ENCODE measurements at regions not wholly inside any gene's neighbourhood (a gene's known extent, or its start where the extent isn't known, plus 50 kb on each side); places are given as distances from the start of the nearest gene placed in this dataset.

GRCh38 chr10:120162471-120162870, 269.9 kb downstream of the SEC23IP start:
- WGBS, 2 donors (ENCODE audit: low coverage in 1 of 2), result 84 to 90% methylated on average over 2 to 4 of the region's 4 CpGs
- Histone ChIP-seq H3K9me3 (no peaks in the 10 kb centered on the region), H3K27me3 (no peaks in the 10 kb centered on the region), H3K27ac (no peak overlapping the region), H3K4me3 (no peak overlapping the region), H3K36me3 (no peaks in the 10 kb centered on the region), H3K4me1 (no peaks in the 10 kb centered on the region)
- in situ Hi-C loops (cut with MboI; ENCODE audit: low pct_ligation_motif_present in 1 of 4, low pct_unique_long_range_greater_than_20kb in 1 of 4, low sequenced_read_pairs in 3 of 4) (no loop called here), intact Hi-C loops (cut with DNase I; ENCODE audit: low total_unique reads) (no loop called here)
- DNase-seq, result no peak
- no peak for TF ChIP-seq CTCF (IDR thresholded peaks at IDR 0.05)
- no peak for TF ChIP-seq POLR2A (IDR thresholded peaks at IDR 0.05)
- no peak for TF ChIP-seq EP300 (IDR thresholded peaks at IDR 0.05; ENCODE audit: low read depth)
- TF ChIP-seq POLR2AphosphoS5 (IDR thresholded peaks at IDR 0.05), result no peak

- no peaks in the 10 kb centered on the region for H3K36me3 ChIP-seq
- H3K4me1 ChIP-seq, result no peaks in the 10 kb centered on the region
- no peak overlapping the region for H3K27ac ChIP-seq
- WGBS, 2 donors (ENCODE audit: low coverage in 1 of 2), result 39 to 69% methylated on average over 3 to 4 of the region's 4 CpGs
- in situ Hi-C loops (cut with MboI; ENCODE audit: low pct_ligation_motif_present in 1 of 4, low pct_unique_long_range_greater_than_20kb in 1 of 4, low sequenced_read_pairs in 3 of 4), result no loop called here
- intact Hi-C loops (cut with DNase I; ENCODE audit: low total_unique reads), result no loop called here
- no peak for DNase-seq
- H3K27me3 ChIP-seq, result no peaks in the 10 kb centered on the region
- no peak for TF ChIP-seq POLR2A (IDR thresholded peaks at IDR 0.05)
- TF ChIP-seq CTCF (IDR thresholded peaks at IDR 0.05), result no peak
- TF ChIP-seq POLR2AphosphoS5 (IDR thresholded peaks at IDR 0.05), result no peak
- TF ChIP-seq EP300 (IDR thresholded peaks at IDR 0.05; ENCODE audit: low read depth), result no peak
- no peak overlapping the region for H3K4me3 ChIP-seq
- no peaks in the 10 kb centered on the region for H3K9me3 ChIP-seq
These were observed 279.8 kb downstream of the SEC23IP start for GRCh38 chr10:120172356-120172755.

- TF ChIP-seq POLR2AphosphoS5 (IDR thresholded peaks at IDR 0.05), result no peak
- TF ChIP-seq EP300 (IDR thresholded peaks at IDR 0.05; ENCODE audit: low read depth), result no peak
- no peak for TF ChIP-seq CTCF (IDR thresholded peaks at IDR 0.05)
- TF ChIP-seq POLR2A (IDR thresholded peaks at IDR 0.05), result no peak
- Histone ChIP-seq H3K27me3 (no peaks in the 10 kb centered on the region), H3K4me1 (no peaks in the 10 kb centered on the region), H3K36me3 (no peaks in the 10 kb centered on the region), H3K27ac (no peak overlapping the region), H3K4me3 (no peak overlapping the region), H3K9me3 (no peaks in the 10 kb centered on the region)
- intact Hi-C loops (cut with DNase I; ENCODE audit: low total_unique reads), result no loop called here
- WGBS, 2 donors (ENCODE audit: low coverage in 1 of 2), result 44 to 68% methylated on average over 1 of the region's 1 CpG
- in situ Hi-C loops (cut with MboI; ENCODE audit: low pct_ligation_motif_present in 1 of 4, low pct_unique_long_range_greater_than_20kb in 1 of 4, low sequenced_read_pairs in 3 of 4), result no loop called here
- DNase-seq, result no peak
These were observed 282.0 kb downstream of the SEC23IP start for GRCh38 chr10:120174491-120174890.

GRCh38 chr10:120177330-120177729, 279.7 kb upstream of the PLPP4 start:
- whole genome bisulfite sequencing, 2 donors (ENCODE audit: low coverage in 1 of 2), result 79 to 82% methylated on average over 7 to 10 of the region's 10 CpGs
- intact Hi-C loops (cut with DNase I; ENCODE audit: low total_unique reads), result no loop called here
- H3K27me3 ChIP-seq, result no peaks in the 10 kb centered on the region
- no peaks in the 10 kb centered on the region for H3K36me3 ChIP-seq
- no peak for DNase-seq
- in situ Hi-C loops (cut with MboI; ENCODE audit: low pct_ligation_motif_present in 1 of 4, low pct_unique_long_range_greater_than_20kb in 1 of 4, low sequenced_read_pairs in 3 of 4), result no loop called here
- H3K4me1 ChIP-seq, result no peaks in the 10 kb centered on the region
- H3K4me3 ChIP-seq, result no peak overlapping the region
- no peak overlapping the region for H3K27ac ChIP-seq
- H3K9me3 ChIP-seq, result no peaks in the 10 kb centered on the region
- TF ChIP-seq POLR2AphosphoS5 (IDR thresholded peaks at IDR 0.05) (no peak), EP300 (IDR thresholded peaks at IDR 0.05; ENCODE audit: low read depth) (no peak), CTCF (IDR thresholded peaks at IDR 0.05) (no peak), POLR2A (IDR thresholded peaks at IDR 0.05) (no peak)
